Astrocyte of the spinal cord (primary cell): ENCODE measurements at regions not wholly inside any gene's neighbourhood (a gene's known extent, or its start where the extent isn't known, plus 50 kb on each side); places are given as distances from the start of the nearest gene placed in this dataset.

Source experiments
- DNase-seq: peaks from one replicate; pipeline ENCODE4 v3.0.0; 2011; ENCODE audit warnings: low read depth, low spot score
- H3K4me3 ChIP-seq: 2 replicates; pipeline ENCODE4 v1.5.1; 2011; ENCODE audit warnings: low read depth, mild to moderate bottlenecking, low read length, moderate library complexity
- in situ Hi-C: cut with HindIII; loops from 2 replicates; pipeline ENCODE4 v1.10.0; 2017; ENCODE audit warnings: low sequenced_read_pairs
- TF ChIP-seq, protein P1 (sequence below): IDR thresholded peaks from 2 replicates; pipeline ENCODE4 v1.5.1; 2012; ENCODE audit warnings: low read depth, mild to moderate bottlenecking, low read length, inconsistent platforms

DNA sequence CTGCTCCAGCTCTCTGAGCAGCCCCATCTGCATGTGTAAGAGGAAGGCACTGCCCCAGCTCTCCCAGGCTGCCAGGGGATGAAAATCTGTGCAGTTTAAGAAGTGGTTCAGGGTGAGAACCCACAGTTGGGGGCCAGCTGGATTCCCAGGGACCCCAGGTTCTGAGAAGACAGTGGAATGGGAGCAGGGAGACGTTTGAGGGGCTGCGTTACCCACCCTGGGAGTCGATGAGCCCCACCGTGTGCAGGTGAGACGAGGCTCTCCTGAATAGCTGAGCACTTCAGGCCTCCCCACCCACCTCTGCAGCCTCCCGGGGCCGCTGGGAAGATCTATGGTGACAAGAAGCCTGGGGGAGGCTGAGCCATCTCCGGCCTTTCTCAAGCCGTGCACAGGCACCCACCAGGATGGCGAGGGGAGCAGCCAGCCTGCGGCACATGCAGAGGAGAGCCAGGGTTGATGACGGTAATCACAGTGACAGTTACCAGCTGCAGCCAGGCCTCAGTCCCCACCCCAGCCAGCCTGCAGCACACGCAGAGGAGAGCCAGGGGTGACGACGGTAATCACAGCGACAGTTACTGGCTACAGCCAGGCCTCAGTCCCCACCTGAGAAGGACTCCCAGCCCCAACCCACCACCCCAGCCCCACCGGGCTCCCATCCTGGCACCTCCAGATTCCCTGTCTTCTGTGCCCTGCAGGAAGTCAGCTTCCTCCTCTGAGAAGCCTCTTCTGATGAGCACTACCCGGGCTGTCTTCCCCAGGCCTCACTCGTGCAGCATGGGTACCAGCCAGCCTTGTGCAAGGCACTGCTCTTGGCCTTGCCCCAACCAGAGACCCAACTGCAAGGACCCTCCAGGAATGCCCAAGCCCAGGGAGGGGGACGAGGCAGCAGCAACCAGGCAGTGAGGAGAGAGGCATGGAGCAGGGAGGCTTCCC, 150.8 kb upstream of the PPP1R26 start:
- in situ Hi-C loops: no loop called here

DNA sequence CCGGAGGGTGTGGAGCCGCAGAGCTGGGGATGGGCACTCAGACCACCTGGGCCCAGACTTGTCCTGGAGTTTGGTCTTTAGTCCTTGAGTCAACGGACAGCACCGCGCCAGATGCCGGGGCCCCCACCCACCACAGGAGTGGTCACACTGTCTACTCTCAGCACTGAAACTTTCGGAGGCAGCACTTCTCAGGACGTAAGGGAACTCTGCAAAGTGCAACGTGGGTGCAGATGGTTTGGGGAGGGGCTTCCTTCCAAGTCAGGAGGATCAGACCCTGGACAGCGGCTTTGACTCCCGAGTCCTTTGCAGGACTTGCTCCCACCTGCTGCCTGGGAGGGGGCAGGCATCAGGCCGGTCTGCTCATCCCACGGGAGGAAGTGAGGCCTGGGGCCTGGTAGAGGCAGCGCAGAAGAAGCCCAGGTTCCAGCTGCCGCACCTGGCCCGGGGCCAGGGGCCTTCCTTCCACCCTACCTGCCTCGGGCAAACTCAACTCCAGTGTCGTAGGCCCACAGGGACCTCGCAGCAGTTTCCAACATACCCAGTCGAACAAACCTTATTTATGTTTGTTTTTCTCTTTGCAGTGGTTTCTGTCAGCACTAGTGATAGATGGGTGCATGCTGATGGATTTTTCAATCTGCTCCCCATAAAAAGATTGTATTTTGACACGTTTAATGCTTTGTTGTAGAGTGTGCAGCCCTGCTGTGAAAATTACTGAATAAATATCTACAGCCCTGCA, 149.8 kb upstream of the PPP1R26 start:
- no peak overlapping the region for H3K4me3 ChIP-seq
- DNase-seq: no peak
- in situ Hi-C loops: no loop called here
- TF ChIP-seq, protein P1, sequence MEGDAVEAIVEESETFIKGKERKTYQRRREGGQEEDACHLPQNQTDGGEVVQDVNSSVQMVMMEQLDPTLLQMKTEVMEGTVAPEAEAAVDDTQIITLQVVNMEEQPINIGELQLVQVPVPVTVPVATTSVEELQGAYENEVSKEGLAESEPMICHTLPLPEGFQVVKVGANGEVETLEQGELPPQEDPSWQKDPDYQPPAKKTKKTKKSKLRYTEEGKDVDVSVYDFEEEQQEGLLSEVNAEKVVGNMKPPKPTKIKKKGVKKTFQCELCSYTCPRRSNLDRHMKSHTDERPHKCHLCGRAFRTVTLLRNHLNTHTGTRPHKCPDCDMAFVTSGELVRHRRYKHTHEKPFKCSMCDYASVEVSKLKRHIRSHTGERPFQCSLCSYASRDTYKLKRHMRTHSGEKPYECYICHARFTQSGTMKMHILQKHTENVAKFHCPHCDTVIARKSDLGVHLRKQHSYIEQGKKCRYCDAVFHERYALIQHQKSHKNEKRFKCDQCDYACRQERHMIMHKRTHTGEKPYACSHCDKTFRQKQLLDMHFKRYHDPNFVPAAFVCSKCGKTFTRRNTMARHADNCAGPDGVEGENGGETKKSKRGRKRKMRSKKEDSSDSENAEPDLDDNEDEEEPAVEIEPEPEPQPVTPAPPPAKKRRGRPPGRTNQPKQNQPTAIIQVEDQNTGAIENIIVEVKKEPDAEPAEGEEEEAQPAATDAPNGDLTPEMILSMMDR: no peak

More for the DNA sequence above, 150.8 kb upstream of the PPP1R26 start:
- TF ChIP-seq, protein P1: no peak
- DNase-seq: no peak
- no peak overlapping the region for H3K4me3 ChIP-seq

DNA sequence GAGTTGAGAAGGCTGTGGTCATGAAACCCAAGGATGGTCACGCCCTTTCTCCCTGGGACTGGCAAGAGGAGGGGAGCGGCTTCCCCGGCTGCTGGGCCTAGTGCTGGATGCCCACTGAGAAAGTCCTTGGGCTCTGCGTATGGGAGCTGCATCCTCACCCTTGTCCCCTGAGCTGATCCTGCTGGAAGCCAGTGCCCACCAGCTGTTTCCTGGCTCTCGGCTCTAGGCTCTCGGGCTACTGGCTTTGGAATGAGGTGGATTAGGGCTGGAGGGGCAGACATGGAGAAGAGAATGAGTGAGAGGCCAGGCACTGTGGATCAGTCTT, 149.3 kb upstream of the PPP1R26 start:
- in situ Hi-C loops: no loop called here
- no peak overlapping the region for H3K4me3 ChIP-seq
- TF ChIP-seq, protein P1: no peak
- no peak for DNase-seq

DNA sequence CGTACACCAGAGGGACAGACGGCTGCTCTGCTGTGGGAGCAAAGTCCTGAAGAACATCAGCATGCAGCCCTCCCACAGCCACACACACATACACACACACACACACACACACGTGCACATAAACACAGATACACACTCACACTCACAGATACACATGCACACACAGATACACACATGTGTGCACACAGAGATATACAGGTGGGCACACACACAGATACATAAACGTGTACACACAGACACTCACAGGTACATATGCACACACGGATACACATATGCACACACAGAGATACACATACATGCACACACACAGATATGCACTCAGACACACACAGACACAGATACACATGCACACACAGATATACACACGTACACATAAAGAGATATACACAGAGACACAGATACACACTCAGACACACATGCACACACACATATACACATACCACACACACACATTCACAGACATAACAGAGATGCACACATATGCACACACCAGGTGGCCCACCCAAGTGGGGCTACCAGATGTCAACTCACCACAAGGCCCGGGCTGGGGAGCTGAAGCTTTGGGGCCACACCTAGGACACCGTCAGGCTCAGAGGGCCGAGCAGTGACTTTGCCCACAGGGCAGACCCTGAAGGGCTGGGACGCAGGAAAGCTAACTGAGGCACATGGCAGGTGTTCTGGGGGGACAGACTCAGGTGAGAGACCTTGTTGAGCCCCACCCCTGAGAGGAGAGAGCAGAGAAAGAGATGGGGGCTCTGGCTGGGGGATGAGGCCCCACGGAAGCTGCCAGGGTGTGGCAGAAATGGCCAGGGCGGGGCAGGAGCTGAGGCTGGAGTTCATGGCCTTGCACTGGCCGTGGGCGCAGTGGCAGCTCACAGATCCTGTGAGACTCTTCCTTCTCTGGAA, 148.6 kb upstream of the PPP1R26 start:
- DNase-seq: no peak
- TF ChIP-seq, protein P1: no peak
- no peak overlapping the region for H3K4me3 ChIP-seq
- in situ Hi-C loops: no loop called here

DNA sequence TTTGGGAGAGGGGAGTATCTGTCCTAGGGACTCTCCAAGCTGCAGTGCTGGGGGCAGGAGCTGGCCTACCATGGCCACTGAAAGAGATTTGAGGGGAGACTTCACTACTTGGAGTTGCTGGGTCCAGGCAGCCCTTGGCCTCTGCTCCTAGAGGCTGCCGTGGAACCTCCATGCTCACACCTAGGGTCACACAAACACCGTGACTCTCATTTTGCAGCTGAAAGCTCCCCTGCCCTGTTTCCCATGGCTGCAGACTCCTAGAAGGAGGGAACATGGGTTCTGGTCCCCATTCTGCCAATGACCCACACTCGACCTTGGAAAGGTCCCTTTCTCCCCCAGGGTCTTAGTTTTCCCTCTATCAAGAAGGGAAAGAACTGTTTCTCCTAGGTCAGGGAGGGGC, 147.1 kb upstream of the PPP1R26 start:
- no peak overlapping the region for H3K4me3 ChIP-seq
- DNase-seq: no peak
- in situ Hi-C loops: no loop called here
- TF ChIP-seq, protein P1: no peak

DNA sequence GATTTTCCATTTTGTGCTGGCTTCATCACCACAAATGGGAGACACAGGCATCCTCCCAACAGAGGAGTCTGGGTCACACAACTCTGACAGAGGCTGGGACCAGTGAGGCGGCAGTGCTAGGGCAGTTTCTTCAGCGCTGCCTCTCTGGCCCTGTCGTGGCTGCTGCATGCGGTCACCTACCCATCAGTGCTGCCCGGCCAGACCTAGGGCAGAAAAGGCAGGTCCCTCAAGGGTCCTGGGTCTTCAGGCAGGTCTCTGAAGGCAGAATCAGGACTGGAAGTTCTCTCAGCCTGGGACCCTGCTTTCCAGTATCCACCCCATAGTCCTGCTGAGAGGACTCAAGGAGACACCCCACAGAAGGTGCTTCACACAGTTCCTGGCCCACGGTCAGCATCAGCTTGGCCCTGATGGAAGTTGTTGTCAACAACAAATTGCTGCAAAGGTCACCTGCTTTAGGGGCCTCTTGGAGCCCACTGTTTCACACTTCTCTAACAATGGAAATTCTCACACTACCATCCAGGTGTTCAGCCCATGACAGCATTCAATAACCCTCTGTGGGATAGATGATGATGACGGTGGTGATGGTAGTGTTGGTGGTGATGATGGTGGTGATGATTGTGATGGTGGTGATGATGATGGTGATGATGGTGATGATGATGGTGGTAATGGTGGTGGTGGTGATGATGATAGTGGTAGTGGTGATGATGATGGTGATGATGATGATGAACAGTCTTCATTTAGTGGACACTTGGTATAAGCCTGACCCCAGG, 146.4 kb upstream of the PPP1R26 start:
- in situ Hi-C loops: no loop called here

More for the DNA sequence above, 146.4 kb upstream of the PPP1R26 start:
- no peak overlapping the region for H3K4me3 ChIP-seq
- TF ChIP-seq, protein P1: no peak
- DNase-seq: no peak
